ENCODE measurements at regions not wholly inside any gene's neighbourhood (a gene's known extent, or its start where the extent isn't known, plus 50 kb on each side); places are given as distances from the start of the nearest gene placed in this dataset.

DNA sequence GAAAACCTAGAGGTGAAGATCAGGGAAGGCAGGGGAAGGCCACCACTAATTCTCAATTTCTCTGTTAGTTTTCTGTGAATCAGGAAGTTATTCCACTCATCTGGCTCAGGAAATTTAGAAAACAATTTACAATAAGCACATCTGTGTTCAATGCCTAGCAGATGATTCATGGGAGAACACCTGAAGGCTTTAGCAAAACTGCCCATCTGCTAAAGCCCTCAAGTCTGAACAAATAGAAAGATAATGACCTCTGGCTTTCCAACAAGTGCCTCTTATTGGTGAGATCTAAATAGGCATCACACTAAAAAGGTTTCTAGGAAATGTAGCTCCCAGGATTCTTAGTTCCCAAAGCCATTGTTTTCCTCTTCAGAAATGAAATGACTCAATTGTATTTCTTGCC is 122.1 kb upstream of the GNPDA2 start:
- TF ChIP-seq POLR2A (IDR thresholded peaks at IDR 0.05; ENCODE audit: low read length) (no peak), GATA1 (IDR thresholded peaks at IDR 0.05; ENCODE audit: low read depth, low read length) (no peak)
